Astrocyte (in vitro differentiated cells and primary cell): ENCODE measurements at regions not wholly inside any gene's neighbourhood (a gene's known extent, or its start where the extent isn't known, plus 50 kb on each side); places are given as distances from the start of the nearest gene placed in this dataset.

Source experiments
- CTCF ChIP-seq: IDR thresholded peaks from 2 replicates; pipeline ENCODE4 v1.5.1; 2011; ENCODE audit warnings: low read depth, mild to moderate bottlenecking, inconsistent platforms, low read length, moderate library complexity; ENCODE audit not compliant: insufficient read depth
- EZH2 ChIP-seq: IDR thresholded peaks from 2 replicates; pipeline ENCODE4 v1.6.1; 2012; ENCODE audit warnings: mild to moderate bottlenecking, low read length, inconsistent platforms; ENCODE audit not compliant: insufficient read depth

DNA sequence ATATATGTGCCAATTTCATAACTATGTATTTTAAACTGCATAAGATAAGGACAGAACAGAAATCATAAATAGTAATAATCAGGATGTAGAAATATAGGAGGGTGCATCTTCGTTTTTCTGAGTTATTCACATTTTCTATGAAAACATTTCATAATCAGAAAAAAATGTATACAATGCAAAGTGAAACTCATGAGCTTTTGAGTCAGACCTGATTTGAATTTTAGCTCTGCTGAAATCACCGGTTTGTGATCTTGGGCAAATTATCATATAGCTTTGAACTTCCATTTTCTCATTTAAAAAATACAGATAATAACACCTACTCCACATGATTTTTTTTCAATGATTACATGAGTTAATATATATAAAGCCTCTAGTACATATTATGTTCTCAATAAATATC, 106.9 kb downstream of the KDR start:
- TF ChIP-seq CTCF, result no peak
- TF ChIP-seq EZH2, result no peak
